HT-29 (cell line): ENCODE measurements at regions not wholly inside any gene's neighbourhood (a gene's known extent, or its start where the extent isn't known, plus 50 kb on each side); places are given as distances from the start of the nearest gene placed in this dataset.
"Not testable (repeated sequence)": the region's sequence is repeated elsewhere in the genome, so short reads cannot be mapped to it uniquely, and the experiment has no call there.

Source experiments
- DNase-seq: peaks from one replicate; pipeline ENCODE4 v3.0.0-alpha.2; 2015; ENCODE audit warnings: low spot score

DNA sequence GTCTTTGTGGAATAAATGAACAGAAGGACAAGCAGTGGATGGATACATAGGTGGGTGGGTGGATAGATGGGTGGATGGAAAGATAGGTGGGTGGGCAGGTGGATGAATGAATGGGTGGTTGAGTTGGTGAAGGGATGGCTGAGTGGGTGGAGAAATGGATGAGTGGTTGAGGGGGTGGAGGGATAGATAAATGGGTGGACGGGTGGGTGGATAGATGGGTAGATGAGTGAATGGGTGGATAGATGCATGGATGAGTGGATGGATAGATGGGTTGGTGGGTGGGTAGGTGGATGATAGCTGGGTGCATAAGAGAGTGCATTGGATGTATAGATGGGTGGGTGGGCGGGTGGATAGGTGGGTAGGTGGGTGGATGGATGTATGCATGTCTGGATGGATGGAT is 63.5 kb downstream of the UNC93B1 start:
- not testable (repeated sequence) for DNase-seq

GRCh38 chr11:67938964-67939363 is 64.9 kb downstream of the UNC93B1 start:
- DNase-seq, result not testable (repeated sequence)

- DNase-seq, result not testable (repeated sequence)
Observed at GRCh38 chr11:67938371-67938770, 65.5 kb downstream of the UNC93B1 start.

DNA sequence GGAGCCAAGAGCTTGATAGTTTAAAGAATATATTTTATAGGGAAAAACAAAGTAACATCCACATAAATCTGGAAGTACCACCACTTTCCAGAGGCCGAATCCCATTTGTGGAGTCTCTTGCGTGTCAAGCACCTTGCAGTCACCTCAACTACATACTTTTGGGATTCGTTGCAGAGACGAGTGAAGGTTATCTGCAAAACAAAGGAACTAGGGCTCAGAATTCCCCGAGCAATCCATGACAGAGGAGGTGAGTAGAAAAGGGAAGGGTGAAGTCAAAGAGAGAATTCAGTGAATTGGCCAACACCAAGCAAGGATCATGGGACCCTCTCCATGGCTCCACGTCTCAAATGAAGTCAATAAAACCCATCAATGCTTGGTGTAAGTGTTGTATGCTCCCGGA is 80.3 kb downstream of the UNC93B1 start:
- DNase-seq, result not testable (repeated sequence)

DNA sequence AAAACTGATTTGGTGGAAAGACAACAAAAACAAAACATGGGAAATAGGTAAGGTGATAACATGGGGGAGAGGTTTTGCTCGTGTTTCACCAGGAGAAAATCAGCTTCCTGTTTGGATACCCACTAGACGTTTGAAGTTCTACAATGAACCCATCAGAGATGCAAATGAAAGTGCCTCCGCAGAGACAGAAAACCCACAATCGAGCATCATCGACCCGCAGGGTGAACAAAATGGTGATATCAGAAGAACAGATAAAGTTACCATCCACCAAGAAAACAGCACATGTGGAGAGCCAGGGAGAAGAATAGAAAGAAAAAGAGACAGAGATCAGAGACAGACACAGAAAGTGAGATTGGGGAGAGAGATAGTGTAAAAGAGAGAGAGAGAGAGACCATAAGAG is 83.4 kb downstream of the UNC93B1 start:
- DNase-seq, result not testable (repeated sequence)

- DNase-seq, result not testable (repeated sequence)
Observed at GRCh38 chr11:67912184-67912583, 91.7 kb downstream of the UNC93B1 start.

- not testable (repeated sequence) for DNase-seq
Observed at GRCh38 chr11:67911211-67911610, 92.7 kb downstream of the UNC93B1 start.

GRCh38 chr11:67910803-67911202 is 93.1 kb downstream of the UNC93B1 start:
- DNase-seq, result not testable (repeated sequence)

DNA sequence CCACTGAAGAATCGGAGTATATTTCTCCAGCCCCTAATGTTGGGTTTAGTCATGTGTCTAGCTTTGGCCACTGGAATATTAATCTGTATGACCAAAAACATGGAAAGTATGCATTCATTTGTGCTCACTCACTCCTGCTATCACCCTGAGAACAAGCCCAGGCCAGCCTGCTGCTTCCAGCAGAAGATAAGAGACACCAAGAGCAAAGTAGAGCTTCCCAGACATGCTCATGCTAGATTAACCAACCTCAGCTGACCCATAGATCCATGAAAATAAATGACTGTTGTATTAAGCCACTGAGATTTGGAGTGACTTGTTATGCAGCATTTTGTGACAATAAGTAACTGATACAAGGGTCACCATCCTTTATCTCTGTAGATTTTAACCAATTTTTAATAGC is 96.9 kb downstream of the UNC93B1 start:
- DNase-seq, result not testable (repeated sequence)

DNA sequence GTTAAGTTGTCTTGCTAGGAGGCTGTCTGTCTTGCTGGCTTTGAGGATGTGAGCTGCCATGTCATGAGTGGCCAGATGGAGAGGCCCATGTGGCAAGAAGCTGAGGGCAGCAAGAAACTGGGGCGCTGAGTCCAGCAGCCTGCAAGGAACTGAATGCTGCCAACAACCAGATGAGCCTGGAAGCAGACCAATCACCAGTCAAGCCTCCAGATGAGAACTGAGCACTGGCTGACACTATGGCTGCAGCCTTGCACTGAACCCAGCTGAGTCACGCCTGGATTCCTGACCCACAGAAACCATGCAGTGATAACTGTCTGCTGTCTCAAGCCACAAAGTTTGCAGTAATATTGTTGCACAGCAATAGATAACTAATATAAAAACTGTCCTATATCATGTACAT is 104.4 kb downstream of the UNC93B1 start:
- DNase-seq, result not testable (repeated sequence)

DNA sequence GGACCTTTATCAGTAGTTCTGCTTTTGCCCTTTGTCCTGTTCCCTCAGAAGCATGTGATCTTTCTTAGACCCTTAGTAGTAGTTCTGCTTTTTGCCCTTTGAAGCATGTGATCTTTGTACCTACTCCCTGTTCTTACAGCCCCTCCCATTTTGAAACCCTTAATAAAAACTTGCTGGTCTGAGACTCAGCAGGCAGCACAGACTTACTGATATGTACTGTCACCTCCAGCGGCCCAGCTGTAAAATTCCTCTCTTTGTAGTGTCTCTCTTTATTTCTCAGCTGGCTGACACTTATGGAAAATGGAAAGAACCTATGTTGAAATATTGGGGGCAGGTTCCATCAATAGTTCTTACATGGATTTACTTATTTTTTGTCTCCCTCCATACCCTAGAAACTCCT is 110.4 kb downstream of the UNC93B1 start:
- not testable (repeated sequence) for DNase-seq

DNA sequence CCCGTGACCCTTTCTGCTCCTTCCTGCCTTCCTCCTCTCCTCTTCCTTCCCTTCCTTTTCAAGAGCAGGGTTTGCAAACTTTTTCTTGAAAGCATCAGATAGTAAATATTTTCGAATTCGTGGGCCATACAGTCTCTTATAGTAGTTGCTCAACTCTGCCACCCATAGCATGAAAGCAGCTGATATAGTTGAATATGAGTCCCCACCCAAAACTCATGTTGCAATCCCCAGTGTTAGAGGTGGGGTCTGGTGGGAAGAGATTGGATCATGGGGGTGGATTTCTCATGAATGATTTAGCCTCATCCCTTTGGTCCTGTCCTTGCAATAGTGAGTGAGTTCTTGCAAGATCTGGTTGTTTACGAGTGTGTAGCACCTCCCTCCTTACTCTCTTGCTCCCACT is 114.3 kb downstream of the UNC93B1 start:
- not testable (repeated sequence) for DNase-seq

DNA sequence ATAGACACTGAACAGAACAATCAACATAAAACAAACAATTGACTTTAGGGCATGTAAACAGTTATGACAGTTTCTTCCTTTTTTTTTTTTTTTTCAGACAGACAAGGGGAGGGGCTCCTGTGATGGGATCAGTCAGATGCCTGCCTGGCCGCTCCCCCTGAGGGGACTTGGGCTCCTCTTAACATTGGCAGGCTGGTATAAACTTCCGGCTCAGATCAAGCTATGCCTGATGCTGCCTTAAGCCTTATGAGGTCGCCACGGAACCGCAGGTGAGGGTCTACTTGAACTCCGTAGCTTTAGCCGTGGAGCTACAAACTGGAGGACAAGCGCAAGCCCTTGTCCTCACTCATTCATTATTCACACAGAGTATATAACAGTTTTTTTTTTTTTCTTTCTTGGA is 115.8 kb downstream of the UNC93B1 start:
- not testable (repeated sequence) for DNase-seq

- not testable (repeated sequence) for DNase-seq
Observed at GRCh38 chr11:67886672-67887071, 117.2 kb downstream of the UNC93B1 start.

DNA sequence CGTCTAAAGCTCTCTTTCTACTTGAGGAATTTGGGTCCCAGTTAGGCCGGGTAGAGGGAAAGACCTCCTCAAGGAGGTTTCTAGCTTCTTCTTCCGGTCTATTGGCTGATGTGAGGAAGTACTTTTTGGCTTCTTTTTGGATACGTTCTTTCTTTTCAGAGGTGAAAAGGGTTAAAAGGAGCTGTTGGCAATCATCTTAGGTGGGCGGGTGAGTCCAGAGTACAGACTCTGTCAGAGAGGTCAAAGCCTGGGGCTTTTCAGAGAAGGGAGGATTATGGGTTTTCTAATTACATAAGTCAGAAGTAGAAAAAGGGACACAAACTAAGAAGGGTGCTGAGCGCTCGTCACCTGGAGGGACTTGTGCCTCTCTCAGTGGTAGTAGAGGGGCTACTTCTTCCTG is 117.7 kb downstream of the UNC93B1 start:
- not testable (repeated sequence) for DNase-seq

DNA sequence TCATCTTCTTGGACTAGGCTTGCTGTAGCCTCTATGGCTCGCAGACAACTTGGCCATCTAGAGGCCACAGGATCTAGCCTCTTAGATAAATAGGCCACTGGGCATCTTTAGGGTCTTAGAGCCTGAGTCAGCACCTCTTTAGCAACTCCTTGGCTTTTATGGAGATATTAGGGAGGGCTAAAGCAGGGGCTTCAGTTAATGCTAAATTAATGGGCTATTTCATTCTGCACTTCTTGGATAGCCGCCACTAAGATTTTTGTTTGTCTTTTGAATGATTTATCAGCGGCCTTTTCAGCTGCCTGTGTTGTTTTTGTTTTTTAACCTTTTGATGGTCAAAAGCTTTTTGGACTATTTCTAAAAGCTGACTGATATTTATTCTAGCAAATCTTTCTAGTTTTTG is 118.3 kb downstream of the UNC93B1 start:
- DNase-seq, result peak; percentile 3

- DNase-seq, result peak; percentile 56
Observed at GRCh38 chr11:67884761-67885558, 118.9 kb downstream of the UNC93B1 start.

DNA sequence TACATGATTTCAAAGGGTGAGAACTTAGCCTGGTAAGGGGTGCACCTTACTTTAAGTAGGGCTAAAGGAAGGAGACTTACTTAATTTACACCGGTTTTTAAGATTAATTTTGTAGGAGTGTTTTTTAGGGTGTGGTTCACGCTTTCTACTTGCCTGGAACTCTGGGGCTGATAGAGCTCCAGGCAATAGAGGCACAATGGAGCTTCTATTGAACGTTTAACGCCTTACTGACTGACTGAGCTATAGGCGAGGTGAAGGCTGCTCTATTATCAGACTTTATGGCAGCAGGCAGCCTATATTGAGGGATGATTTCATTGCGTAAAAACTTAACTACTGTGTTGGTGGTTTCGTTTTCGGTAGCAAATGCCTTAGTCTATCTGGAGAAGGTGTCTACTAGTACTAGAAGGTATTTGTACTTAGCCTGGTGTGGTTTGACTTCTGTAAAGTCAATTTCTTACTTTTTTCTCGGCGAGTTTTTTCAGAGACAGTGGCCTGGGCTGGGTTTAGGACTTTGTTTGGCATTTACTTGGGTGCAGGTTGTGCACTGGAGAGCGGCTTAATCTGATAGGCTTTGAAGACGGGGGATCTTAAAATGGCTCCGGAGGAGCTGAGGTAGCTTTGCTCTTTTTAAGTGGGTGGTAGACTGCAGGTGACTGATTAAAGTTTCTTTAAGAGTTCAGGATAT is 119.7 kb downstream of the UNC93B1 start:
- DNase-seq, result peak; percentile 4

DNA sequence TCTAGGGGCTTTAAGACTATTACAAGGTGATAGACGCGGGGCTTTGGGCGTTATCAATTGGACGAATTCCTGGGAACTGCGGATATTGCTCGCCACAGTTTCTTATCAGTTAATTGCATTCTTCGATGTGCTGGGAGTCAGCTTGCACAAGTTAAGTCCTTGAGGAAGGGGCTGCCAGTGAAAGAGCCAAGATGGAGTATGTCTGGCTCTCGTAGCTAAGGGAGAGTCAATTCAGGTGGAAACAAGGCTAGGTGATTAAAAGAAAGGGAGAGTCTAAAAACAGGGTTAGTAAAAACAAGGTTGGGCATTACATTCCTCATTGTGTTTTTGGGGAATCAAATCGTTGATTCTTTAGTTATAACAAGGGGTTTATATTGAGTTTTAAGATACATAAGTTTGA is 121.6 kb downstream of the UNC93B1 start:
- DNase-seq, result not testable (repeated sequence)

GRCh38 chr11:67881836-67882235 is 122.1 kb downstream of the UNC93B1 start:
- not testable (repeated sequence) for DNase-seq

GRCh38 chr11:67880594-67881196 is 123.2 kb downstream of the UNC93B1 start:
- DNase-seq, result not testable (repeated sequence)

DNA sequence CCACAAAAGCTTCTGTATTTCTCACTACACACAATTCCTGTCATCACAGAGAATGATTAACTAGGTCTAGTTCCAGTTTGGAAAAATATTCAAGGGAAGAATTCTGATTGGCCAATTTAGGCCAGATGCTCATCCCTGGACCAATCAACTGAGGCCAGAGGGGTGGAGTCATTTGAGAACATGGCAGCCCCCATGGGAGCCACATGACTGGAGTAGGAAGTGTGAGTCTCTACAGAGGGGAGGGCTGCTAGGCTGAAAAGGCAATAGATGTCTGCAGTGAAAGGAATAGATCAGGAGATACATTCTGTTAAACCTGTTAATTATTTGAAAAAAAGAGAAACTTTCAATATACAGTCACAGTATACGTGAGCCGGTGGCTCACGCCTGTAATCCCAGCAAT is 125.2 kb downstream of the UNC93B1 start:
- not testable (repeated sequence) for DNase-seq
